D721Med (cell line): ENCODE measurements at regions not wholly inside any gene's neighbourhood (a gene's known extent, or its start where the extent isn't known, plus 50 kb on each side); places are given as distances from the start of the nearest gene placed in this dataset.
"Not testable (repeated sequence)": the region's sequence is repeated elsewhere in the genome, so short reads cannot be mapped to it uniquely, and the experiment has no call there.

Experiments
- DNase-seq: peaks from one replicate; pipeline ENCODE4 v3.0.0; 2011; ENCODE audit warnings: low spot score; ENCODE audit not compliant: insufficient read length
- FAIRE-seq: peaks from 2 replicates; lab custom pipeline; 2011; peaks lifted over from hg19 to GRCh38; lab: Jason Lieb, UNC
- TF ChIP-seq, protein P1 (sequence below): IDR thresholded peaks from 2 replicates; pipeline ENCODE4 v1.5.1; 2012; ENCODE audit warnings: mild to moderate bottlenecking, control low read depth; ENCODE audit not compliant: insufficient read depth; ENCODE audit errors: missing control alignments

DNA sequence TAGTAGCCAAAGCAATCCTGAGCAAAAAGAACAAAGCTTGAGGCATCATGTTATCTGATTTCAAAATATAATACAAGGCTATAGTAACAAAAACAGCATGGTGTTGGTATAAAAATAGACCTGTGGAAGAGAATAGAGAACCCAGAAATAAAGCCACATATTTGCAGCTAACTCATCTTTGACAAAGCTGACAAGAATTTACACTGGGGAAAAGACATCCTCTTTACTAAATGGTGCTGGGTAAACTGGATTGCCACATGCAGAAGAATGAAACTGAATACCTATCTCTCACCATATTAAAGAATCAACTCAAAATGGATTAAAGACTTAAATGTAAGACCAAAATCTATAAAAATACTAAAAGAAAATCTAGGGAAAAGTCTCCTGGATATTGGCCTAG lies 59.5 kb upstream of the CD55 start:
- no peak for FAIRE-seq
- DNase-seq: no peak

DNA sequence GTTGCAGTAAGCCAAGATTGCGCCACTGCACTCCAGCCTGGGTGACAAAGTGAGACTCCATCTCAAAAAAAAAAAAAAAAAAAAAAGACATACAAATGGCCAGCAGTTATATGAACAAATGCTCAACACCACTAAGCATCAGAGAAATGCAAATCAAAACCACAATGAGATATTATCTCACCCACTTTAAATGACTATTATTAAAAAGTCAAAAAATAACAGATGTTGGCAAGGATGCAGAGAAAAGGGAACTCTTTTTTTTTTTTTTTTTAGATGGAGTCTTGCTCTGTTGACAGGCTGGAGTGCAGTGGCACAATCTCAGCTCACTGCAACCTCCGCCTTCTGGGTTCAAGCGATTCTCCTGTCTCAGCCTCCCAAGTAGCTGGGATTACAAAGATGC lies 58.6 kb upstream of the CD55 start:
- FAIRE-seq, DNase-seq: not testable (repeated sequence)

More for the DNA sequence above, 59.5 kb upstream of the CD55 start:
- TF ChIP-seq, protein P1, sequence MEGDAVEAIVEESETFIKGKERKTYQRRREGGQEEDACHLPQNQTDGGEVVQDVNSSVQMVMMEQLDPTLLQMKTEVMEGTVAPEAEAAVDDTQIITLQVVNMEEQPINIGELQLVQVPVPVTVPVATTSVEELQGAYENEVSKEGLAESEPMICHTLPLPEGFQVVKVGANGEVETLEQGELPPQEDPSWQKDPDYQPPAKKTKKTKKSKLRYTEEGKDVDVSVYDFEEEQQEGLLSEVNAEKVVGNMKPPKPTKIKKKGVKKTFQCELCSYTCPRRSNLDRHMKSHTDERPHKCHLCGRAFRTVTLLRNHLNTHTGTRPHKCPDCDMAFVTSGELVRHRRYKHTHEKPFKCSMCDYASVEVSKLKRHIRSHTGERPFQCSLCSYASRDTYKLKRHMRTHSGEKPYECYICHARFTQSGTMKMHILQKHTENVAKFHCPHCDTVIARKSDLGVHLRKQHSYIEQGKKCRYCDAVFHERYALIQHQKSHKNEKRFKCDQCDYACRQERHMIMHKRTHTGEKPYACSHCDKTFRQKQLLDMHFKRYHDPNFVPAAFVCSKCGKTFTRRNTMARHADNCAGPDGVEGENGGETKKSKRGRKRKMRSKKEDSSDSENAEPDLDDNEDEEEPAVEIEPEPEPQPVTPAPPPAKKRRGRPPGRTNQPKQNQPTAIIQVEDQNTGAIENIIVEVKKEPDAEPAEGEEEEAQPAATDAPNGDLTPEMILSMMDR: no peak

DNA sequence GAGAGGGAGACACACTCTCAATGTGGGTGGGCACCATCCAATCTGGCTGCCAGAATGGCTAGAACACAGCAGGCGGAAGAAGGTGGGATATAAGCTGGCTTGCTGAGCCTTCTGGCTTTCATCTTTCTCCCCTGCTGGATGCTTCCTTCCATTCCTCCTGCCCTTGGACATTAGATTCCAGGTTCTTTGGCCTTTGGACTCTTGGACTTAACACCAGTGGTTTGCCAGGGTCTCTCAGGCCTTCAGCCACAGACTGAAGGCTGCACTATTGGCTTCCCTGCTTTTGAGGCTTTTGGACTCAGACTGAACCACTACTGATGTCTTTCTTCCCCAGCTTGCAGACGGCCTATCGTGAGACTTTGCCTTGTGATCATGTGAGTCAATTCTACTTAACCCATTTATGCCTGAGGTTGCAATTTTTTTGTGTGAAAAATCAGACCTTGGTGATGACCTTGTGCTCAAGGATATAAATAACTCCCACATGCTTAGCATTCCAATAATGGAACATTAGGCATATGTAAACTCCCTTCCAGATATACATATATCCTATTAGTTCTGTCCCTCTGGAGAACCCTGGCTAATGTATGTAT lies 56.7 kb upstream of the CD55 start:
- TF ChIP-seq, protein P1: no peak
- DNase-seq (no peak), FAIRE-seq (no peak)

DNA sequence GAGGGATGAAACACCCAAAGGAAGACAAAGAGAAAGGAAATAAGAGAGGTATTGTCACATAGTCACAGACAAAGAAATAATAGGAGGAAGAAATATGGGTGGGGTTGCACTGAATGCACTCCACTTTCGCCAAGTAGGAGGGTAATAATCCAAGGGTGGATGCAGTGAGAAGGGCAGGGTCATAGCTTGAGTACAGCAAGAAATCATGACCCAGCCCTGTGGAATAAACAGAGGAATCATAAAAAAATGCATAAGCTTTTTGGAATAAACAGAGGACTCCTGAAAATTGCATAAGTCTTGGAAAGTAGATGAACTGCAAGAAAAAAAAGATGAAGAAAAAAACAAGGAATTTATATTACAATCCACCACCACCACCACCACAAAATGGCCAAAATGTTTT lies 53.1 kb upstream of the CD55 start:
- TF ChIP-seq, protein P1: no peak
- DNase-seq (no peak), FAIRE-seq (no peak)

DNA sequence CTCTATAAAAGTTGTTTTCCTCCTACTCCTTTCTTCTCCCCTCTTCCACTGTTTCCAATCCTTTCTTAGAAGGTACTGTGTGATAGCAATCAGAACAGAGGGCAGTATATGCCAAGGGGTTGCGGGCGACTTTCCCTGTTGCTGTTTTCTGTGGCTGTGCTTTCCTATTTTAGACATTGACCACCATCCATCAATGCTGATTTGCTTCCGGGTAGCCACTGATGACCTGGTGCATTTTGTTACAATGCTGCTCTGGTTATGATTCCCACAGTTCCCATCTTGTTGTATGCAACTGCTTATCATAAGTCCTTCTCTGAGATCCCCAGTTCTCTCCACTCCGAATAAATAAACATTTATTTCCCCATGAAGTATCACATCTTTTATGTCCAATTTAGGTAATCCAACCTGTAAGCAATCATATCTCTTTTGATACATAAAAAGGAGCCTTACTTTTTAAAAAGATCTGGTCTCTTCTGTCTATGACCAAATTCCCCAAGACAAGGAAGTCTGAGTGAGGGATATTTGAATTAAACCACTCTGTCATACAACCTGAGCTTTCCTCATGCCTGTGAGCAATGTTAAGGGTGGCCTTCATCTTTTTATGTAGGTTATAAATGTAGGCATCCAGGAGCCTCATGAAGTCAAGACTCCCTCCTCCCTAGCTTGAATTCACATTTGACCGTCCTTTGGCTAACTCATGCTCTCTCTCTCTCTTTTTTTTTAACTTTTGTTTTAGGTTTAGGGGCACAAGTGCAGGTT lies 52.5 kb upstream of the CD55 start:
- DNase-seq (no peak), FAIRE-seq (no peak)
- TF ChIP-seq, protein P1: no peak
